ENCODE measurements at regions not wholly inside any gene's neighbourhood (a gene's known extent, or its start where the extent isn't known, plus 50 kb on each side); places are given as distances from the start of the nearest gene placed in this dataset.

DNA sequence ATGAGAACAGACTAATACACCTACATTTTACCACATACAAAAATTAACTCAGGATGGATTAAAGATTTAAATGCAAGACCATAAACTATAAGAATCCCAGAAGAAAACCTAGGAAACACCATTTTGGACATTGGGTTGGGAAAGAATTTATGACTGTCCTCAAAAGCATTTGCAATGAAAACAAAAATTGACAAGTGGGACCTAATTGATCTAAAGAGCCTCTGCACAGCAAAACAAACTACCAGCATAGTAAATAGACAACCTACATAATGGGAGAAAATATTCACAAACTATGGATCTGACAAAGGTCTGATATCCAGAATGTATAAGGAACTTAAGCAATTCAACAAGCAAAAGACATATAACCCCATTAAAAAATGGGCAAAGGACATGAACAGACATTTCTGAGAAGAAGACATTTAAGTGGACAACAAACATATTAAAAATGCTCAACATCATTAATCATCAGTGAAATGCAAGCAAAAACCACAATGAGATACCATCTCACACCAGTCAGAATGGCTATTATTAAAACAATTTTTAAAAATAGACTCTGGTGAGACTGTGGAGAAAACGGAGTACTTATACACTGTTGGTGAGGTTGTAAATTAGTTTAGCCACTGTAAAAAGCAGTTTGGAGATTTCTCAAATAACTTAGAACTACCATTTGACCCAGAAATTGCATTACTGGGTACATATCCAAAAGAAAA, 221.7 kb upstream of the DIPK2B start:
- in situ Hi-C loops (cut with MboI) (no loop called here), intact Hi-C loops (cut with micrococcal nuclease) (no loop called here)
- no TSS peak for BruUV-seq (replicated peaks)
- no peak for FAIRE-seq
- CTCF ChIA-PET (ENCODE audit: low intra/inter-chr PET ratio): no interaction called here
- no peaks in the 10 kb centered on the region for H3K4me1 ChIP-seq (replicated peaks in 1 of 2; ENCODE audit: control insufficient read depth in 2 of 2, insufficient read depth in 2 of 2, low read length in 2 of 2)
- H4K20me1 ChIP-seq (replicated peaks; ENCODE audit: control insufficient read depth, insufficient read depth, low read length): no peaks in the 10 kb centered on the region
- TF ChIP-seq GTF2A2 (tag; IDR thresholded peaks at IDR 0.05) (no peak), ETV1 (tag; conservative IDR thresholded peaks at IDR 0.05; ENCODE audit: low read depth) (no peak), PCBP1 (IDR thresholded peaks at IDR 0.05; ENCODE audit: low read depth, low read length, poor library complexity, severe bottlenecking) (no peak), PCBP2 (IDR thresholded peaks at IDR 0.05; ENCODE audit: low read depth, low read length, poor library complexity, severe bottlenecking) (no peak), RFX5 (IDR thresholded peaks at IDR 0.05; ENCODE audit: low read depth, low read length) (no peak), NCOA4 (IDR thresholded peaks at IDR 0.05; ENCODE audit: partially characterized antibody) (no peak), ZSCAN29 (IDR thresholded peaks at IDR 0.05) (no peak), ZBTB1 (CRISPR knock-in tag; IDR thresholded peaks at IDR 0.05; ENCODE audit: borderline replicate concordance, low read depth) (no peak), ZNF668 (CRISPR knock-in tag; IDR thresholded peaks at IDR 0.05) (no peak), FOXJ2 (tag; IDR thresholded peaks at IDR 0.05) (no peak), SPI1 (IDR thresholded peaks at IDR 0.05; ENCODE audit: borderline replicate concordance, low read depth, low read length) (no peak), HNRNPH1 (optimal IDR thresholded peaks at IDR 0.05; ENCODE audit: low read depth, low read length) (no peak), NR2F6 (CRISPR knock-in tag; IDR thresholded peaks at IDR 0.05) (no peak)
- no peaks in the 10 kb centered on the region for H3K36me3 ChIP-seq (ENCODE audit: control insufficient read depth, insufficient read depth, low read length)
- no peak overlapping the region for H3K4me3 ChIP-seq
- H3K9ac ChIP-seq (ENCODE audit: insufficient read depth in 1 of 2, low read depth in 2 of 2, low read length in 2 of 2): no peak overlapping the region
- 0% methylated on average over 1 of the region's 1 CpG for WGBS (ENCODE audit: insufficient coverage, low coverage, missing lambda C conversion rate)
- POLR2A ChIA-PET: no interaction called here
- no peak overlapping the region for H3K4me2 ChIP-seq (ENCODE audit: insufficient read depth, low read length)
- no peaks in the 10 kb centered on the region for H3K9me1 ChIP-seq (ENCODE audit: control insufficient read depth, insufficient read depth, low read length)
- no peak for ATAC-seq
- H3K27me3 ChIP-seq (ENCODE audit: control insufficient read depth in 2 of 2, insufficient read depth in 2 of 2, low read length in 2 of 2): no peaks in the 10 kb centered on the region
- H3K79me2 ChIP-seq (ENCODE audit: control insufficient read depth, insufficient read depth, low read length): no peaks in the 10 kb centered on the region
- DNase-seq (ENCODE audit: extremely low read depth in 1 of 4, low spot score in 3 of 4): no peak
- no peaks in the 10 kb centered on the region for H3K9me3 ChIP-seq (replicated peaks; ENCODE audit: control insufficient read depth, insufficient read depth, low read depth, low read length)
- no peak overlapping the region for H2AFZ ChIP-seq (ENCODE audit: low read depth, low read length)
- no peak overlapping the region for H3K27ac ChIP-seq (ENCODE audit: extremely low read depth, low read depth, low read length)
